Activated CD8-positive, alpha-beta memory T cell treated with anti-CD3 and anti-CD28 coated beads, Interleukin-2, amount 50 U/mL, for 1 hour (primary cell): ENCODE measurements at regions not wholly inside any gene's neighbourhood (a gene's known extent, or its start where the extent isn't known, plus 50 kb on each side); places are given as distances from the start of the nearest gene placed in this dataset.
"Not testable (repeated sequence)": the region's sequence is repeated elsewhere in the genome, so short reads cannot be mapped to it uniquely, and the experiment has no call there.

ENCODE experiments used
- DNase-seq: peaks from one replicate; pipeline ENCODE4 v3.0.0-alpha.2; 2020; ENCODE audit errors: extremely low read depth

DNA sequence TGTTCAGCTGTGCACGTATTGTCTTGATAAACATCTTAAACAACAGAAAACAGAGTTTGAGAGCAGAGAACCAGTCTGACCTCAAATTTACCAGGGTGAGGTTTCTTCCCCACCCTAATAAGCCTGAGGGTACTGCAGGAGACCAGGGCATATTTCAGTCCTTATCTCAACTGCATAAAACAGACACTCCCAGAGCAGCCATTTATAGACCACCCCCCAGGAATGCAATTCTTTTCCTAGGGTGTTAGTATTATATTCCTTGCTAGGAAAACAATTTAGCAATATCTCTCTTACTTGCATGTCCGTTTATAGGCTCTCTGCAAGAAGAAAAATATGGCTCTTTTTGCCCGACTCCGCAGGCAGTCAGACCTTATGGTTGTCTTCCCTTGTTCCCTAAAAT is 747.2 kb downstream of the TTLL7 start:
- DNase-seq = not testable (repeated sequence)

DNA sequence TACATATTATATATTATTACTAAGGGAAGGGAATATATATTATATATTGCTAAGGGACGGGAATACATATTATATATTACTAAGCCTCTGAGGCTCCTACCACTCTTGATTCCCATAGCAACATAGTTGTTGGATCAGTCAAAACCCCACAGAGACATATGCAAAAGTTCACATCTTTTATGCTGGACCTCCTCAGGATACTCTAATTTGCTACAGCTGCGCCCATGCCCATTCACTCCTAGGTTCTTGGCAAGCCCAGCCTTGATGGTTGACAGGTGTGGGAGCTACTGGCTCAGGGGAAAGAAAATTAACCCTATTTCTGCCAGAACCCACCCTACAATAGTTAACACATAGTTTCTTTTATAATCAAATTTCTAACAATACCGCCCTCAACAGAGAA is 752.2 kb downstream of the TTLL7 start:
- not testable (repeated sequence) for DNase-seq

DNA sequence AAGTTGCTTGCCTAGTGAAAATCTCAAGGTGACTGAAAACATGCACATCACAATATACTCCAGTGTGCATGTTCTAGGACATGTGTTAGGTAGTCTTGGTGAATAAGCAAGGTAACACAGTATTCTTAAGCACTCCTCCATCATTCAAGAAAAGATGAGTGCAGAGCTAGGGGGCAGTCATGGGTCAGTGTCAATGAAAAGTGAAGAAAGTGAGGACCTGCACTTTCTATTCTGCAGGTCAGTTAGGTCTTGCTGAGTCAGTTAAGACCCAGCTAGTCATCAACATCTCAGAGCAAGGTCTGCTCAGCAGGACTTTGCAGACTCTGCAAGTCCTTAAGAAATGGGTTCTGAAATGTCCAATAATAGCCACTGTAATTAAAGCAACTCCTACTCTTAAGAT is 754.1 kb downstream of the TTLL7 start:
- not testable (repeated sequence) for DNase-seq

DNA sequence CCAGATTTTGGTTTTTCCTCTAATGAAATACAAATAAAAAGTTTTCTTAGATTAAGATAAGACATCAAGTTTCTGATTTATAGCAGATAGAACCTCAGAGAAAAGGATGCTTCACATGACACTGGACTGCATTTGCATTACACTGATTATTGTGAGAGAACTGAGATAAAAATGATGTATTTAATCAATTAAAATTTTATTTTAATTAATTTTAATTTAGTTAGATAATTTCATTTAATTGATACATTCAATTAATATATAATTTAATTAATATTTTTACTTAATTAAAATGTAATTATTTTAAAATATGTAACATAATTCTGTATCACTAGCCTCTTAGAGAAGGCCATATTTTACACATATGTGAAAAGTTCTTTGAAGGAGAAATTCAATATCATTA is 759.4 kb downstream of the TTLL7 start:
- not testable (repeated sequence) for DNase-seq

DNA sequence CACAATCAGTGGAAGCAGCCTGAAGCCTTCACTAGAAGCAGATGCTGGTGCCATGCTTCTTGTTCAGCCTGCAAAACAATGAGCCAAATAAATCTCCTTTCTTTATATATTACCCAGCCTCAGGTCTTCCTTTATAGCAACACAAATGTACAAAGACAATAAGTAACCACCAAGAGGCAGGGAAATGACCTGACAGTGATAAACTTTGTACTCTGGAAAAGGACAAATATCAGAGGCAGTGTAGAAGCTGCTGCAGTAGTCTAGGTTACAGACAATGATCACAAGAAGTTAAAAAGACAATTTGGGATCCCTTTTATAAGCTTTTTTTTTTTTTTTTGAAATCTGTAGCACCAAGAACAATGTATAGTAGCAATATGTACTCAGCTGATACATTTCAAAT is 760.3 kb downstream of the TTLL7 start:
- not testable (repeated sequence) for DNase-seq

DNA sequence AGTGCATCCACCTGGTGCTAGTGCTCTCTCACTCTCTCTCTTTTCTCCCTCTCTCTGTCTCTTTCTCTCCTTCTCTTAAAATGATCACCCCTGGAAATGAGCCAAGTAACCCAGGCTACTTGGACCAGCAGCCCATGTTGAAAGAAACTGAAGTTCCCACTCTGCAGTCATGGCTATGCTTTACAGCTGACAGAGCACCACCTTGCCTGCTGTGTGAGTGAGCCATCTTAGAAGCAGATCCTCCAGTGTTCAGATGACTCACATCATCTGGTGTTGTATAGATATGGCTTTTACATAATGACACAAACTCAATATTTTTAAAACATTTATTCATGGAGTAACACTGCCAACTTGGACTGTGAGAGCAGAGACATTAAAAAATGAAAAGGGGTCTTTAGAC is 779.1 kb downstream of the TTLL7 start:
- not testable (repeated sequence) for DNase-seq

DNA sequence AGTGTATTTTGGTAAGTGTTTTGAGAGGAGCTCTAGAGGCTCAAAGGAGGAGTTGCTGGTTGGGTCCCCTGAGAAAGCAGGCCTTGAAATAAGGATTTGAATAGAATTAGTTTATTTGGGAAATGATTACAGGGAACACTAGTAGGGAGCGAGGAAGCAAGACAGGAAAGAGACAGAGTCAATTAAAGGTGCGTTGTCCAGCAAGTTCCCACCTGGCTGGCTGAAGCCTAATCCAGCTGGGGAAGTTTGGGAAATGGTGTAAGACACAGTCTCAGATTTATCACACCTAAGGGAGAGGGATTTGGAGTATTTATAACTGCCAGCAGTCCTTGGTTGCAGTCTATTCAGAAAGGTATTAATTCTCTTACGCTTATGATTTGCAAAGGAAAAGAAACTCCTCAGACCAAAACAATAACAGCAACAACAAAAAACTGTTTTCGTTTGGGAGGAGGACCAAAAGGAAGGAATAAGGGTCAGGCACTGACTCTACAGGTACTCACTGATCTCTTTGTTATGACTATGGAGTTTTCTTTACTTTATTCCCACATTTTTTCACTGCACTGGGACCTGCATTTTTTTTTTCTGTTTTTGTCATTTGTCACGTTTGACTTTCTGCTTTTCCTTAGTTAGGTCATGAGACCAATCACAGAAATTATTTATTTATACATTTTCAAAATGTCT is 780.8 kb downstream of the TTLL7 start:
- DNase-seq = not testable (repeated sequence)

DNA sequence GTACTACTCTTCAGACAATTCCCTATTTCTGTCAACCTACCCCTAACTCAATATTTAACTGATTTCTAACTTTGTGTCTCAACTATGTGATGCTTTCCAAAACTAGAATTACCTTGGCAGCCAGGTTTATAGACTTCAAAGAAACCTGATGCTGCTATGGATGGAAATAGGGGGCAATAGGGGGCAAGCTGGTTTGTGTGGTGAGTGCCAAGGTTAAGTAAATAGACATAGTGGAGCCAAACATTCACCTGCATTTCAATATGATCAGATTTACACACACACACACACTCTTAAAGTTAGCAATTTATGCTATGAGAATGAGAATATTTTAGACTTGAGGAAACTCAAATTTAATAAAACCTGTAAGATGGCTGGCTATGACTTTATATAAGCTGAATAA is 784.6 kb downstream of the TTLL7 start:
- not testable (repeated sequence) for DNase-seq

DNA sequence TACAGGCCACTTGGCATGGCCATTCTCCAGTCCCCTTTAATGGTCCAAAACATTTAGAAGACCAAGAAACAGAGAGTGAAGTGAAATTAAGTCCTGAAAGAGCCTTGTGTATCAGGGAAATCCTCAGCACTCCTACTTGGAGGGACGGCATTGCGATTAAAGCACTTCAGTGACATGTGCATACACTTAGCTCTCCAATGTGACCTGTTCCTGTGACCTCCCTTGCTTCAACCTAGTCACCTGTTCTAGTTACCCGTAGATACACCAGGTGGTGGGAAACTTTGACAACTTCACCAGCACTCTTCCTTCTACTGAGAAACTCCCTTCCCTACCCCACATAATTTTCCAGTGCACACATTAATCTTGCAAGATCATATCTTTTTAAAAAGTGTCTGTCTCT is 785.3 kb downstream of the TTLL7 start:
- DNase-seq = not testable (repeated sequence)

DNA sequence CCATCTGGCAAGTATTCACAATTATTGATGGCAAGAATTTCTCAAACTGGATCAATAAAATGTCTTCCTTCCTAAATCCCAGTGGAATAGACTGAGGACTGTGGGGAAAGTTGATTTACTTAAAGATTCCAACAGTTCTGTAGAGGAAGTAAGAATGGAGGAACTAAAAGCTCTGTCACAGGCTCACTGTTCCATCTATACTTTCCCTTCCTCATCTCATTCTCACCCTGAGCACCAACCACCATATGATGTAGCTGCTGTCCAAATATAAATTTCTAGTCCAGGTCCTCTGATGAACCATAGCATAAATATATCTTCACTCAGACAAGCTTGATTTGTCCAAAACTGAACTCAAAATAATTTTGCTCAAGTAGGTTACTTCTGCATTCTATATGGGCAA is 786.9 kb downstream of the TTLL7 start:
- not testable (repeated sequence) for DNase-seq

DNA sequence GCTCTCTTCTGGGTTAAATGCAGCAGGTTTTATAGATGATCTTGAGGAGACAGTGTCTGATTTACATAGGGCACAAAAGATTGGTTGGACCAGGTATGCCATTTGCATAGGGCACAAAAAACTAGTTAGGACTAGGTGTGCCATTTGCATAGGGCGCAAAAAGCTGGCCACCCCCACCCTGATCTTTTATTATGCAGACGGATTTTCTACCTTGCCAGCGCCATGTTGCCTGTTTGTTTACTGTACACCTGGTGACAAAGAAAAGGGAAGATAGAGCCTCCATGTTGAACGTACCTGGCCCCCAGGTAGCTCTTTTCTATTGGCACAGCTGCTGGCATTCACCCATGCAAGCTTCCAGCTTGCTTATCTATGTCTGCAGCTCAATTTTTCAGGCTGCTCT is 790.4 kb downstream of the TTLL7 start:
- not testable (repeated sequence) for DNase-seq

DNA sequence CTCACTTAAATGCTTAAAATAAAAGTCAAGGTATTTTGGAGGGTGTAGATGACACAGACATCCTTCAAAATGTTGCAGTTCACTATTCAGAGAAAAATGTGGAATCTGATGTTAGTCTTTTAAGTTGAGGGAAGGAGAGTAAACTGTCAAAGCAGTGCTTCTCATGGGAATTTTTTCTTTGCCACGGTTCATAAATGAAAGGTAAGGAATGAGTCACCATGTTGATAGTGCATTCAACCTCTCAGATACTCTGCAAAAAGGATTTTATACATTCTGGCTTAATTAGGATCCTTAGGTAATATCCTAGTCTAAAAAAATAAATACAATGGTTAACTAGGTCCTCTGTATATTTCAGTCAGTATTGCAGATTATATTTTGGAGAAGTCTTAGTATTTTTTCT is 804.3 kb downstream of the TTLL7 start:
- DNase-seq = not testable (repeated sequence)

DNA sequence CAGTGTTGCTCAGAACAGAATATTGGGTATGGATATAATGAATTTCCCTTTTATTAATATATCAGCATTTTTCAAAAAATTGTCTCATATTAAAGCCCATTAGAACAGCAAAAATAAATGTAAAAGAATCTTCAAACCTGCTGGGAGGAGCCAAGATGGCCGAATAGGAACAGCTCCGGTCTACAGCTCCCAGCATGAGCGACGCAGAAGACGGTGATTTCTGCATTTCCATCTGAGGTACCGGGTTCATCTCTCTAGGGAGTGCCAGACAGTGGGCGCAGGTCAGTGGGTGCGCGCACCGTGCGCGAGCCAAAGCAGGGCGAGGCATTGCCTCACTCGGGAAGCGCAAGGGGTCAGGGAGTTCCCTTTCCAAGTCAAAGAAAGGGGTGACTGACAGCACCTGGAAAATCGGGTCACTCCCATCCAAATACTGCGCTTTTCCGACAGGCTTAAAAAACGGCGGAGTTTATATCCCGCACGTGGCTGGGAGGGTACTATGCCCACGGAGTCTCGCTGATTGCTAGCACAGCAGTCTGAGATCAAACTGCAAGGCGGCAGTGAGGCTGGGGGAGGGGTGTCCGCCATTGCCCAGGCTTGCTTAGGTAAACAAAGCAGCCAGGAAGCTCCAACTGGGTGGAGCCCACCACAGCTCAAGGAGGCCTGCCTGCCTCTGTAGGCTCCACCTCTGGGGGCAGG is 816.8 kb downstream of the TTLL7 start:
- not testable (repeated sequence) for DNase-seq

DNA sequence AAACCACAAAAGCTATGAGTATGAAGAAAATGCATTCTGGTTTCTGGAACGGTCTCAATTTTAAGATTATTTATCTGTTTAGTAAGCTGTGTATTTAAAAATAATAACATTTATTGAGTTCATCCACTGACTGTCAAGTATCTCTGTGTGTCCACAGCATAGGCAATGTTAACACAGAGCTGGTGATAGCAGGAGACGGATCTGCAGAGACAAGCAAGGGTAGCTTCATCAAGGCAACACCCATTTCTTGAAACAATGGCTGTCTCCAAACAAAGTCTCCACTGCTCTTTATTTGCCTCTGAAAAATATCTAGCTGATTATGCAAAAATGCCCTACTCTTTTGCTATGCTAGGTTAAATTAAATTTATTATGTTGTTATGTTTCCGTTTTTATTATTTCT is 818.3 kb downstream of the TTLL7 start:
- not testable (repeated sequence) for DNase-seq

DNA sequence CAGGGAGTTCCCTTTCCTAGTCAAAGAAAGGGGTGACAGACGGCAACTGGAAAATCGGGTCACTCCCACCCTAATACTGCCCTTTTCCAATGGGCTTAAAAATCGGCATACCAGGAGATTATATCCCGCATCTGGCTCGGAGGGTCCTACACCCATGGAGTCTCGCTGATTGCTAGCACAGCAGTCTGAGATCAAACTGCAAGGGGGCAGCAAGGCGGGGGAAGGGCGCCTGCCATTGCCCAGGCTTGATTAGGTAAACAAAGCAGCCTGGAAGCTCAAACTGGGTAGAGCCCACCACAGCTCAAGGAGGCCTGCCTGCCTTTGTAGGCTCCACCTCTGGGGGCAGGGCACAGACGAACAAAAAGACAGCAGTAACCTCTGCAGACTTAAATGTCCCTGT is 831.3 kb downstream of the TTLL7 start:
- DNase-seq = not testable (repeated sequence)

DNA sequence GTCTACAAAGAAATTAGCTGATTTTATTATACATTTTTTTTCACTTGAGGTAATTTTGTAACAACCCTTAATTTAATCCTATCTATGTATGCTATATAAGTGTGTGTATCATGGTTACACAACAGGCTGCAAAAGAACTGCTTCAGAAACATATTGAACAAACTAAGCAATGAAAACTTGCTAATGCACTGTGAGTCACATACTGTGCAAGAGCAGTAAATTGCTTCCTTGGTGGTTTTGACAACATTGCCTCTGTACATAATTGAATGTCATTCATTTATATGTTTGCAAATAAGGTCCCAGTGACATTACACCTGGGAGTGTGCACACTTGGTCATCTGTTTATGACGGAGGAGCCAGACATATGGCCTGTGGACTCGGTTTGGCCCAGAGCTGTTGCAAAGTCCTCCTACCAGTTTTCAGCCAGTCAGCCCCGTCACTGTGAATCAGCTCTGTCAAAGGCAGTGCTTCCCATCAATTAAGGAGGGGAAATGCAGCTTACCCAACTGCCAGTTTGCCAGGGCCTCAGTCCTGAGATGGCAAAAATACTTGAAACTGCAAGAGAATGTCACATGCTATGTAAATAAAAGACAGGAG is 835.0 kb downstream of the TTLL7 start:
- not testable (repeated sequence) for DNase-seq

DNA sequence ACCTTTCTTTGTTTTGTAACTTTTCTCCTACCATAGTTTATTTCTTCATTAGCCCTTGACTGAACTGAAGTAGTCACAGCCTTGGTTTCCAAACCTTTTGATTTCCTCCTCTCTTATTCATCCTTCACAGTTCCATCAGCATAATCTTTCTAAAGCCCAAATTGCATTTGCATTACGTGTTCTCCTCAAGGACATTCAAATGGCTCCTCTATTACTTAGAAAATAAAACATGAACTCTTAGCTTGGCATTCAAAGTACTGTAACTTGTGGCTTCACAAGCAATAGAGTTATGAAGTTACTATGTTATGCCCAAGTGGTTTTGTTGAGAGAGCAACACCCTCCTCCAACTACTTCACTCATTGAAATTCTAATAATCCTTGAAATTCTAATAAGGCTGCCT is 840.0 kb downstream of the TTLL7 start:
- not testable (repeated sequence) for DNase-seq

DNA sequence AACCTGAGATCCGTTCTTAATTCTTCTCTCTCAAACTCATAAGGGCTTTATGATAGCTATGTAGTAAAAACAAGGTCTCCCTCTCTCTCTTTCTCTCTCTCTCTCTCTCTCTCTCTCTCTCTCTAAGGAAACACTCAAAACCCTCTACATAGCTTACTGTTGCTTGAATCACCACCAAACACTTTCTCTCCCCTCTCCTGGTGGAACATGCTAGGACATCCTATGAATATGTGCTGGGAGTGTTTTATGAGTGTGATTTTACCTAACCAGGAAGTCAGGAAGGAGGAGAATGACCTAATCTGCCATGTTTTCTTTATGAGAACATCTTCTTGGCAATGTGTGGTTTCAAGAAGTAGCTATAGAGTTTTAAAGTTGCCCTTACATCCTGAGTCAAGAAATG is 844.6 kb downstream of the TTLL7 start:
- DNase-seq = not testable (repeated sequence)

DNA sequence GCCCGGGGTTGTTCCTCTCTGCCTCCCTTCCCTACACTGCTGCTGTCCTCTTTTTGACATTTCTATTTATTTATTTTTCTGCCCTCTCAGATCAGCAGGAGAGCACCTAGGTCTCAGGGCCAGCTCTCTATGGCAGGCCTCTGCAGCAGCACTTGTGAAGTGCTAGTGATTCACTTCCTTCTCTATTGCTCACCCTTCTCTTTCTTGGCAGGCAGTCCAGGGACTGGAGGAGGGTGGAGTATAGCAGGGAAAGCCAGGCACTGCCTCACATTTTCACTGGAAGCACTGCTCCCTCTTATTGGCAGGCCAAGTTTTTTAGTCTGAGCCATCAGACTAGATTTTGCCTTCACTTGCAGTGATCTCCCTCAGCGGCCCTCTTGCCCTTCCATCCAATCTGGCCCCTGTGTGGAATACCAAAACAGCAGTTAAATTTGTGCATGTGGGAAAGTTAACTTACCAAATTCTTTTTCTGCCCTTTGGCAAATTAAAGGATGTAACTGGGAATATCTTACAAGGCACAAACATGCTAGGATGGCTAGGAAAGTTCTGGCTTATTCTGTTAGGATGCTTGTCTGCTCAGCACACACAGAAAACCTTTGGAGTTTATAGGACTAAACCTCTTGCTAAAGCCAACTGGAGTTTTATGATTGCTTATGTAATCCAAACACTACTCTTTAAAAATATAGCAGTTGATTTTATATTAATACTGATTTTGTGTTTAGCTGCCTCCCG is 847.6 kb downstream of the TTLL7 start:
- not testable (repeated sequence) for DNase-seq

DNA sequence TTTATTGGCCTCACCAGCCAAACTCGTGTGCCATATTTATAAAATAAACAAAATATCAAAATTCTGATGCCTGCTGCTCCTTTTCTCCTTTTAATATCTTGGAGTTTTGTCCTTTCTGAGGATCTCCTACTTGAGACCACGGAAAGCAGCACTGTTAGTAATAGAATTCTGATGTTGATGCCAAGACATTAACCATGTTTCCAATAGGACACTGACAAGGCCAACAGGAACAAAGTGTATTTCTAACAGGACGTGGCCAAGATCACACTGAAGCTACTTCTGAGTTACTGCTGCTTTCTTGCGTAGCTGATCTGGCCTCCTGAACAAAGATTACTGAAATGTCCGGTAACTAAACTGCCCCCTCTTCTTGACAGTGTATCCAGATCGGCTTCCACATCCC is 848.5 kb downstream of the TTLL7 start:
- DNase-seq = not testable (repeated sequence)

DNA sequence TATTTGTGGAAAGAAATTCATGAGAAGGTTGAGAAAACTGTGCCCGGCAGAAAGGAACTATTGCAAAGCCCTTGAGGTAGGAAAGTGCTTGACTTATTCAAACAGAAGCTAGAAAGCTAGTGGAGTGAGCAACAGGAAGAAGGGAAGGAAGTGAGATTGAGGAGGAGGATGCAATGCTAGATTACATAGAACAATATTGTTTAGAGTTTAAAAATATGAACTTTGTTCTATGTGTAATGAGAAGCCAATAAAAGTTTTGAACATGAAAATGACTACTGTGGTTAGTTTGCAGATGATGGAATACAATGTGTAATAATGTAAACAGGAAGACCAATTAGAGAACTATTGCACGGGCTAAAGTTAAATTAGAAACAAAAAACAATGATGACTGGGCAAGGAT is 853.1 kb downstream of the TTLL7 start:
- DNase-seq = not testable (repeated sequence)

DNA sequence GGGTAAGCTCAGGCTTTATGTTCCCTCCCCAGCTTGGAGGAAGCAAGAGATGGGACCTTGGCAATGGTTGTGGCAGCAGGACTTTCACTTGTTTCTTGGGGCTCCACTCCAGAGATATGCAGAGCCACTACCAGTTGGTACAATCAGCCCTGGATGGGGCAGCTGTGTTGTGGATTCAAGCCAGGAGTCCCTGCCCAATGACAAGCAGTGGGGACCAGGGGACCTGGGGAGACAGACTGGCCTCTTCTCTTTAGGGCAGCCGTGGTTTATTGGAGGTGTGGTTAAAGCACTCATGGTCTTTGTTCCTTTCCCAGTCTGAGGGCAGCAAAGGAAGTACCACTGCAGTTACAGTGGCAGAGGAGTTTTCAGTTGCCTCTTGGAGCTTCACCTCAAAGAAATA is 856.1 kb downstream of the TTLL7 start:
- not testable (repeated sequence) for DNase-seq
